ENCODE measurements at regions not wholly inside any gene's neighbourhood (a gene's known extent, or its start where the extent isn't known, plus 50 kb on each side); places are given as distances from the start of the nearest gene placed in this dataset.

DNA sequence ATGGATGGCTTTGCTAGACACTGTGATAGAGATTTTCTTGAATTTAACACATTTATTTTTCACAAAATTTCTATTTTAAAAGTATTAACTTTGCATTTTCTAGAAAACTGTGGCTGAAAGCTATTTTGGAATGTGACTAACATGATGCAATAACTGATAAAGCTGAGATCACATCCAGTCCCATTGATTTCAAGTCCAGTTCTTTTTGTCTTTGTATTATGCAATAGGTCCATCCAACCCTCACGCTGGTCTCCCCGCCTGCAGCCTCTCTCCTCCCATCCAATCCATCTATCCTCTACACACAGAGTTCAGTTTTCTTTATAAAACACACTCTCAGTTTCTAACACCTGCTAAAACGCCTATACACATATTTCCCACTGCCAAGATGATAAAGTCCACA lies 178.8 kb downstream of the CNTN3 start:
- Histone ChIP-seq H2BK15ac (ENCODE audit: low read depth, low read length) (no peak overlapping the region), H4K91ac (ENCODE audit: insufficient read length, low read depth, low read length) (no peak overlapping the region), H3K4me2 (ENCODE audit: insufficient read depth, insufficient read length, low read length) (no peak overlapping the region), H3K9me3 (ENCODE audit: control insufficient read depth, low read depth, low read length) (no peaks in the 10 kb centered on the region), H4K8ac (replicated peaks; ENCODE audit: insufficient read length, low read depth, low read length) (no peak overlapping the region), H3K56ac (ENCODE audit: insufficient read length, low read depth, low read length) (no peak overlapping the region), H2BK5ac (ENCODE audit: insufficient read length, low read length) (no peak overlapping the region), H4K20me1 (ENCODE audit: control insufficient read depth, insufficient read depth, insufficient read length) (no peaks in the 10 kb centered on the region), H2AFZ (ENCODE audit: low read length) (no peak overlapping the region), H3K4ac (ENCODE audit: low read depth, low read length) (no peak overlapping the region), H3K14ac (ENCODE audit: insufficient read depth, low read length) (no peak overlapping the region), H3K79me2 (ENCODE audit: insufficient read depth, low read length) (no peaks in the 10 kb centered on the region), H3K4me1 (ENCODE audit: insufficient read depth, low read length) (no peaks in the 10 kb centered on the region), H3K23me2 (ENCODE audit: insufficient read length, low read depth, low read length, poor library complexity, severe bottlenecking) (no peaks in the 10 kb centered on the region), H3K9ac (ENCODE audit: extremely low read depth, insufficient read length, low read length) (no peak overlapping the region), H3K18ac (ENCODE audit: insufficient read length, low read depth, low read length) (no peak overlapping the region), H2BK120ac (ENCODE audit: low read depth, low read length, poor library complexity, severe bottlenecking) (no peak overlapping the region), H3T11ph (ENCODE audit: low read length) (no peak overlapping the region), H3K79me1 (ENCODE audit: insufficient read depth, low read depth, low read length, poor library complexity, severe bottlenecking) (no peaks in the 10 kb centered on the region), H3K27ac (ENCODE audit: insufficient read length, low read depth, low read length) (no peak overlapping the region), H4K5ac (ENCODE audit: insufficient read length, low read depth, low read length) (no peak overlapping the region), H3K27me3 (ENCODE audit: insufficient read depth, low read length) (no peaks in the 10 kb centered on the region), H3K23ac (ENCODE audit: insufficient read length, low read depth, low read length) (no peak overlapping the region), H2BK20ac (ENCODE audit: low read depth, low read length, poor library complexity, severe bottlenecking) (no peak overlapping the region), H2AK5ac (ENCODE audit: insufficient read length, low read length) (no peak overlapping the region), H2BK12ac (ENCODE audit: insufficient read length, low read depth, low read length) (no peak overlapping the region)
- Mint-ChIP-seq H3K36me3 (ENCODE audit: insufficient read depth in 1 of 3, low read depth in 3 of 3) (no peaks in the 10 kb centered on the region), H3K4me1 (no peaks in the 10 kb centered on the region), H3K4me3 (no peak overlapping the region), H3K9me3 (no peaks in the 10 kb centered on the region), H3K27me3 (ENCODE audit: low read depth) (no peaks in the 10 kb centered on the region), H3K27ac (no peak overlapping the region)
- TF ChIP-seq, protein P1, sequence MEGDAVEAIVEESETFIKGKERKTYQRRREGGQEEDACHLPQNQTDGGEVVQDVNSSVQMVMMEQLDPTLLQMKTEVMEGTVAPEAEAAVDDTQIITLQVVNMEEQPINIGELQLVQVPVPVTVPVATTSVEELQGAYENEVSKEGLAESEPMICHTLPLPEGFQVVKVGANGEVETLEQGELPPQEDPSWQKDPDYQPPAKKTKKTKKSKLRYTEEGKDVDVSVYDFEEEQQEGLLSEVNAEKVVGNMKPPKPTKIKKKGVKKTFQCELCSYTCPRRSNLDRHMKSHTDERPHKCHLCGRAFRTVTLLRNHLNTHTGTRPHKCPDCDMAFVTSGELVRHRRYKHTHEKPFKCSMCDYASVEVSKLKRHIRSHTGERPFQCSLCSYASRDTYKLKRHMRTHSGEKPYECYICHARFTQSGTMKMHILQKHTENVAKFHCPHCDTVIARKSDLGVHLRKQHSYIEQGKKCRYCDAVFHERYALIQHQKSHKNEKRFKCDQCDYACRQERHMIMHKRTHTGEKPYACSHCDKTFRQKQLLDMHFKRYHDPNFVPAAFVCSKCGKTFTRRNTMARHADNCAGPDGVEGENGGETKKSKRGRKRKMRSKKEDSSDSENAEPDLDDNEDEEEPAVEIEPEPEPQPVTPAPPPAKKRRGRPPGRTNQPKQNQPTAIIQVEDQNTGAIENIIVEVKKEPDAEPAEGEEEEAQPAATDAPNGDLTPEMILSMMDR (conservative IDR thresholded peaks at IDR 0.05), result no peak
- no CpG with 5 or more reads among the region's 3 CpGs for WGBS (ENCODE audit: extremely low coverage, insufficient read length, low lambda C conversion rate)
- DNase-seq, result no peak

All from H9 (cell line).